Activated T-cell treated with anti-CD3 and anti-CD28 coated beads, Interleukin-2, amount 50 U/mL, for 4 hours (primary cell): ENCODE measurements at regions not wholly inside any gene's neighbourhood (a gene's known extent, or its start where the extent isn't known, plus 50 kb on each side); places are given as distances from the start of the nearest gene placed in this dataset.
"Not testable (repeated sequence)": the region's sequence is repeated elsewhere in the genome, so short reads cannot be mapped to it uniquely, and the experiment has no call there.

Experiments used
- ATAC-seq, 2 donors: fragments of 200-7000 bp; cut with Tn5 transposase; one replicate each; pipeline ENCODE4 v1.10.0; 2021
- DNase-seq: peaks from one replicate; pipeline ENCODE4 v3.0.0-alpha.2; 2020
- H3K27me3 Mint-ChIP-seq: one replicate; pipeline ENCODE4 v1.8.0; 2021; ENCODE audit warnings: low read depth, mixed read lengths
- H3K36me3 Mint-ChIP-seq: one replicate; pipeline ENCODE4 v1.8.0; 2022; ENCODE audit warnings: mixed read lengths; ENCODE audit not compliant: insufficient read depth
- H3K4me1 Mint-ChIP-seq: one replicate; pipeline ENCODE4 v1.8.0; 2021; ENCODE audit warnings: low read depth, mixed read lengths
- H3K4me3 Mint-ChIP-seq: one replicate; pipeline ENCODE4 v1.8.0; 2021; ENCODE audit warnings: mild to moderate bottlenecking, moderate library complexity, mixed read lengths
- H3K9me3 Mint-ChIP-seq: one replicate; pipeline ENCODE4 v1.8.0; 2021; ENCODE audit warnings: mixed read lengths

DNA sequence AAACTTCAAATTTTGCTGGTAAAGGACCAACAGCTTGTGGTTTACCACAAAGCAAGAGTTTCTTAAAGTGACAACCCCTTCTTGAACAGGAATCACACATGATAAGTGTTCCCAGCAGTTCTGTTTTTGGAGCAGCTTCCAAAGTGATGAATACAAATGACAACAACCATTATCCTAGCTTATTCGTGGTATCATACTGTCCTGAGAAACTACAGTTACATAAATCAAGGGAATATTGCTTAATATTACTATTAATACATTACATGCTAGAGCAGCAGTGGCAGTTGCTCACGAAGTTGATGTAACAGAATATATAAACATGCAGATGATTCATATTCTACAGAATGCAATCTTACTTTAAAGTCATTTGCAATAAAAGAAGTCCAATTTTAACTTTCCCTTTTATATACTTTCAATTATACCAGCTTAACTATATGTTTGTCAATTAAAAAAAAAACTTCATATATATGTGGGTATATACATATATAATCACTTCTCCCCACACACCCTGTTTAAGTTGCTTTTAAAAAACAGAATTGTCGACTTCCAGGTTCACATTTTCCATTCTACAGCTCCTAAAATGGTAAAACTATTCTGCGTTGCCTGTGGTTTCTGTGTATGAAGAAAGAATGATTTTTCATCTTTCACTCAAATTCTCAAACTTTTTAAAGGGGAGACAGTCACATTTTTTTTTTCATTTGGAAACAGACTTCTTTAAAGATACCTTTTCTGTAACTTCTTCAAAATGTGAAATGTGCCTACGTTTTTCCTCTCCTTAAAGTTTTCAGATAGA is 713.6 kb downstream of the TDRD15 start:
- DNase-seq = no peak
- H3K36me3 Mint-ChIP-seq = no peaks in the 10 kb centered on the region
- no peaks in the 10 kb centered on the region for H3K27me3 Mint-ChIP-seq
- no peaks in the 10 kb centered on the region for H3K4me1 Mint-ChIP-seq
- no peak overlapping the region for H3K4me3 Mint-ChIP-seq
- peaks cover 3% of the 10 kb centered on the region for H3K9me3 Mint-ChIP-seq
- no peak for ATAC-seq

DNA sequence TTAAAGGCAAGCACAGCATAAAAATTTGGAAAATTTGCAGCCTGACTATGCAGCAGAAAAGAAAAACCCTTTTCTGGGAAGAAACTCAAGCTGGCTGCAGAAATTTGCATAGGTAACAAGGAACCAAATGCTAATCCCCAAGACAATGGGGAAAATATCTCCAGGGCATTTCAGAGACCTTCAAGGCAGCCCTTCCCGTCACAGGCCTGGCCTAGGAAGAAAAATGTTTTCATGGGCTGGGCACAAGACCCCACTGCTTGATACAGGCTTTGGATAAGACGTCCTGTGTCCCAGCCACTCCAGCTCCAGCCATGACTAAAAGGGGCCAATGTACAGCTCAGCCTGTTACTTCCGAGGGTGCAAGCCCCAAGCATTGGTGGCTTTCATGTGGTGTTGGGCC is 717.6 kb downstream of the TDRD15 start:
- Mint-ChIP-seq H3K27me3 (no peaks in the 10 kb centered on the region), H3K4me1 (no peaks in the 10 kb centered on the region), H3K36me3 (no peaks in the 10 kb centered on the region), H3K4me3 (no peak overlapping the region), H3K9me3 (peaks cover 7% of the 10 kb centered on the region)
- no peak for DNase-seq
- ATAC-seq = no peak

DNA sequence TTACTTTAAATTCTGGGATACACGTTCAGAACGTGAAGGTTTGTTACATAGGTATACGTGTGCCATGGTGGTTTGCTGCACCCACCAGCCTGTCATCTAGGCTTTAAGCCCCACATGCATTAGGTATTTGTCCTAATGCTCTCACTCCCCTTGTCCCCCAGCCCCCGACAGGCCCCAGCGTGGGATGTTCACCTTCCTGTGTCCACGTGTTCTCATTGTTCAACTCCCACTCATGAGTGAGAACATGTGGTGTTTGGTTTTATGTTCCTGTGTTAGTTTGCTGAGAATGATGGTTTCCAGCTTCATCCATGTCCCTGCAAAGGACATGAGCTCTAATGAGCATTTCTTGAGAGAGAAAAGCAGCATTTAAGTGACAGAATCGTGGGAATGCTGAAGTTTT is 726.6 kb downstream of the TDRD15 start:
- not testable (repeated sequence) for H3K27me3 Mint-ChIP-seq

DNA sequence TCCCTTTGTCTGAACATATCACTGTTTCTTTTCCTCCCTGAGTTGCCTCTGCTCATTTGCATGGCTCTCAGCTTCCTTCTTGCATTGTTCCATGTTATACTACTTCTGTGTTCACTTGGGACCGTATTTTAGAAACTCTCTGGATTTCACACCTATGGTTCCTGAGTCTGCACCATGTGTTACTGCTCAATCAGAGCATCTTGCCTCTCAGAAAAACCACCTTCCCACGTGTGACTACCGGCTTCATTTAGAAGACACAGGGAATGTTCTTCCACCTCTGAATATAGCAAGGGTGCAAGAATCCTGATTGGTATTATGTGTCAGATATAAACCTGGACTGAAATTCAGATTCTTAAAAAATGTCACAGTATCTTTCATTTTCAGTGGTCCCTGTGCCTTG is 731.2 kb downstream of the TDRD15 start:
- Mint-ChIP-seq H3K36me3 (no peaks in the 10 kb centered on the region), H3K9me3 (peaks cover 17% of the 10 kb centered on the region), H3K4me1 (no peaks in the 10 kb centered on the region), H3K27me3 (no peaks in the 10 kb centered on the region), H3K4me3 (no peak overlapping the region)
- DNase-seq (no peak), ATAC-seq (no peak)

More for the DNA sequence above, 726.6 kb downstream of the TDRD15 start:
- not testable (repeated sequence) for H3K36me3 Mint-ChIP-seq, H3K4me3 Mint-ChIP-seq, H3K4me1 Mint-ChIP-seq, DNase-seq, H3K9me3 Mint-ChIP-seq, ATAC-seq

DNA sequence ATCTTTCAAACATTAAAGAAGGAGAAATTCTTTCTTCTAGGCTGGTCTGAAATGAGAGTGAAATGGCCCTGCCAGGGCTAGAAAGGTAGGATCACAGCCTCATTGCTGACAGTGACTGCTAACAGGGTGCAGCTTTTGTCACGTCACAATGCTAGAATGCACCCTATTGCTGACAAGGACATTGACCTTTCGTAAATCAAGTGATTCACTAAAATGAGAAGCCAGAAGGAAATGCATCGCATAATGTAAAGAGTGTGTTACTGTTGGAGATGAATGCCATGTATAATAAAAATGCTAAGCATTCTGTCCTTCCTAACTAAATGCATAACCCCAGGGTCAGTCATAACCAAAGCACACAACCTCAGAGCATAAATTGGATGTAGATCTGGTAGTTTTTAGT is 732.9 kb downstream of the TDRD15 start:
- Mint-ChIP-seq H3K36me3 (no peaks in the 10 kb centered on the region), H3K27me3 (no peaks in the 10 kb centered on the region), H3K4me3 (no peak overlapping the region)

DNA sequence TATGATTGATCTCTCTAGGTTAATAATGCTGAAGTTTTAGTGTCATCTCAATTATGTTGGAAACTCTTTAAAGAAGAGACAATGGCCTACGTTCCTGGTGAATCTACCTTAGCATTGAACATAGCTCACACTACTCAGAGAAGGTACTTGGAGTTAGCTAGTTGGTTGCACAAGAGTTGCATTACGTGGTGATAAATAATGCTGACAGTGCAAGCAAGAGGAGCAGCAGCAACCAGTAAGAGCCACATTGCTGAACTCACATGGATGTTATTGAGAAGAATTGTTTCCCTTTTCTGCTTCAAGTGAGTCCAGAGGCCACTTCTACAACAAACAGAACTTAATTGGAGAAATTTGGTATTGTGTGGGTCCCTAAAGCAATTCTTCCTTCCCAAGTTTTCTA is 737.1 kb downstream of the TDRD15 start:
- Mint-ChIP-seq H3K27me3 (no peaks in the 10 kb centered on the region), H3K36me3 (no peaks in the 10 kb centered on the region), H3K4me3 (no peak overlapping the region), H3K9me3 (peaks cover 14% of the 10 kb centered on the region), H3K4me1 (no peaks in the 10 kb centered on the region)
- DNase-seq (no peak), ATAC-seq (no peak)

More for the DNA sequence above, 732.9 kb downstream of the TDRD15 start:
- DNase-seq (no peak), ATAC-seq (no peak)
- no peaks in the 10 kb centered on the region for H3K4me1 Mint-ChIP-seq
- peaks cover 14% of the 10 kb centered on the region for H3K9me3 Mint-ChIP-seq

DNA sequence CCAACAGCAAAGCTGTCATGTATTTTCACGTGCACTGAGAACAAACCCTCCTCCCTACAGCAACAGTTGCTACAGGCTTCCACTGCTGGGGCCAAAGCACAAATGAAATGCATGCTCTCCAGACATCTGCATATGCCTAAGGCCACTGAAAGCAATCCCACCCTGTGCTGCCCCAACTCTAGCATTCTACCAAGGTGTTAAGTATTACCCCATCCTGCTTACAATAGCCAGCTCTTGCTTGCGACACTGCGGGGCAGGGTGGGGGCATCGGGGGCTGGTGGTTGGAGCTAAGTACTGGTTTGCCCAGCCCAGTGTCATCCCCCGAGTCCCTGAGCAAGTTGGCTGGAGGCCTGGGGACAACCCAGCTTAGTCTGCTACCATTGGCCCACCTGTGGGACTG is 742.5 kb downstream of the TDRD15 start:
- no peaks in the 10 kb centered on the region for H3K36me3 Mint-ChIP-seq
- no peaks in the 10 kb centered on the region for H3K4me1 Mint-ChIP-seq
- no peak for ATAC-seq
- no peak overlapping the region for H3K4me3 Mint-ChIP-seq
- H3K9me3 Mint-ChIP-seq = peaks cover 13% of the 10 kb centered on the region
- no peak for DNase-seq
- no peaks in the 10 kb centered on the region for H3K27me3 Mint-ChIP-seq

DNA sequence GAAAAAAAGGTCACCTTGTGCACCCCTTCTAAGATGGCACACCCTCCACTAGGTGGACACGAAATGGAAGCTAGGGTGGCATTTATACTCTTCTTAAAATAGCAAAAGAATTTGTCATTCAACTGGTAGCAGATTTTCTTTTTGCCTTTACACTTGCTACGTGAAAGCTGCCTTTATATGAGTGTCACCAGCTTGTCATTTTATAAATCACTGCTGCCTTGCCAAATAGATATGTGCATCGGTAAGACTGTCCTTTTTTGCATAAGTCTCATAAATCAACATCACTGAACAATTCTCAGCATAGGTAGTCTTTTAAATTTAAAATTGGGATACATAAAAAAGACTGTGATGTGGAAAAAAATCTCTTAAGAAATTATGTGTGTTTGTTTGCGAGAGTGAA is 764.1 kb downstream of the TDRD15 start:
- DNase-seq (no peak), ATAC-seq (no peak)
- no peaks in the 10 kb centered on the region for H3K4me1 Mint-ChIP-seq
- no peak overlapping the region for H3K4me3 Mint-ChIP-seq
- H3K27me3 Mint-ChIP-seq = no peaks in the 10 kb centered on the region
- no peaks in the 10 kb centered on the region for H3K36me3 Mint-ChIP-seq
- H3K9me3 Mint-ChIP-seq = peaks cover 15% of the 10 kb centered on the region

DNA sequence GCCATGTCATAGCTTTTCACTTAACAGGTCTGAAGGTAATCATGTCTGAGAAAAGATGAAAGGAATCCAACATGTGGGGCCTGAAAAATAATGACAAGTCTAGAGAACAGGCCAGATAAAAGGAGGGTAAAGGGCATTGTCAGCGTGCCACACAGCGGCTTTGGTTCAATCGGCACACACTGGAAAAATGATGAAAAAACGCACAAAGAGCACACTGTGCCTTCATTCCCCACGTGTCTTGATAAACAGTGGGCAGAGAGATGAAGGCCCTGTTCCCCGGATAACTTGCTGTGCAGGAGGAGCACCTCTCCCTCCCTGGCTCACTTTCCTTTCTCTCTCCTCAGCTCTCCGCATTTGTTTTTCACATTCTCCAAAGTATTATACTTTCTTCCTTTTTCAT is 766.3 kb downstream of the TDRD15 start:
- no peak for DNase-seq
- H3K9me3 Mint-ChIP-seq = peaks cover 12% of the 10 kb centered on the region
- no peaks in the 10 kb centered on the region for H3K27me3 Mint-ChIP-seq
- ATAC-seq = no peak
- no peaks in the 10 kb centered on the region for H3K36me3 Mint-ChIP-seq
- no peak overlapping the region for H3K4me3 Mint-ChIP-seq
- H3K4me1 Mint-ChIP-seq = no peaks in the 10 kb centered on the region

DNA sequence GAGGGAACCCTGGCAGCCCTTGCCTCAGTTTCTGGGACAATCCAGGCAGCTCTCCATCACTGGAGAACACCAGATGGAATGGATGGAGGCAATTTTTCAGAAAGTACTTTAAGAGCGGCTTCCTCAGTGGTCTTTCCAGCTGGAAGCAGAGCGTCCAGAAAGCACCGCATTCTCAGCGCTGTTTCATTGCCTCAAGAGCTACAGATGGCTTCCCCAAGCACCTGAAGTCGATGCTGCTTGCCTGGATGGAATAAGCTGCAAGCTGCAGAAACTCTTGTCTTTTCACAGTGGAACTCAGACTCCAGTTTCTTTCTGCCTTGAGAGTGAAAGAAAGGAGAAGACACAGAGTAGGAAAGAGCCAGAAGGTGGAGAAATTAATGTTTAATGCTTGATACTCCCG is 766.9 kb downstream of the TDRD15 start:
- H3K36me3 Mint-ChIP-seq = no peaks in the 10 kb centered on the region
- DNase-seq = no peak
- H3K4me1 Mint-ChIP-seq = no peaks in the 10 kb centered on the region
- no peak for ATAC-seq
- no peaks in the 10 kb centered on the region for H3K27me3 Mint-ChIP-seq
- H3K4me3 Mint-ChIP-seq = no peak overlapping the region
- H3K9me3 Mint-ChIP-seq = peaks cover 10% of the 10 kb centered on the region

DNA sequence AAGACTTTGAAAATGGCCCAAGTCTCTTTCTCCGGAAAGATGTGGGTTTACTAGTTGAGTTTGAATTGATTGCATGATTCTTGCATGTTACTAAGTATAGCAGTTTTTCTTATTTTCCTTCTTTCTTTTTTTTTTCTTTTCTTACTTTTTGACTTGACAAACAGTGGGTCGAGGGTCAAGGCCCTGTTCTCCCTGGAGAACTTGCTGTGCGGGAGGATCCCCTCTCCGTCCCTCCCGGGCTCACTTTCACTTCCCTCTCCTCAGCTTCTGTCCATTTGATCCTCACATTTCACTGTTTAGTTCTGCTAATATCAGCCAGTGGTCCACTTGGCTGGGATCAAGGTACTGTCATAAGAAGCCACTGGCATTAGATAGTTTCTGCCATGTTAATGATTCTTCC is 767.4 kb downstream of the TDRD15 start:
- Mint-ChIP-seq H3K9me3 (peaks cover 5% of the 10 kb centered on the region), H3K4me1 (no peaks in the 10 kb centered on the region), H3K27me3 (no peaks in the 10 kb centered on the region), H3K4me3 (no peak overlapping the region), H3K36me3 (no peaks in the 10 kb centered on the region)
- DNase-seq (no peak), ATAC-seq (no peak)

DNA sequence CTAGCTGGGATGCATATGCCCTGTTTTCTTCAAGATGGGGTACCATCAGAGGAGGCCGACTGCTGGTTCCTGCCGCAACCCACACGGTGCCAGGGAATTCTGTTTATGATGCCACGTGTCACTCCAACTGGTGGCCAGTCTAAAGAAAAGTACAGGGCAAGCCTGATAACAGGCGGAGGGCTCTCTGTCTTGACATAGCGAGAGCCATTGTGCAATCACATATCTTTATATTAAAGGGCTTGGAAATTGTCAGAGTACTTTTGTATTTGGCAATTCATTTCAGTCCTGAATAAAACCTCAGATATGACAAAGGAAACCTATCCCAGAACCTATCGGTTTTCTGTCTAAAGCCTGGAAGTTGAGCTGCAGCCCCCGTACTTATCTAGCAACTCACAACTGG is 768.4 kb downstream of the TDRD15 start:
- DNase-seq (no peak), ATAC-seq (no peak)
- Mint-ChIP-seq H3K4me1 (no peaks in the 10 kb centered on the region), H3K9me3 (peaks cover 3% of the 10 kb centered on the region), H3K27me3 (no peaks in the 10 kb centered on the region), H3K36me3 (no peaks in the 10 kb centered on the region), H3K4me3 (no peak overlapping the region)

DNA sequence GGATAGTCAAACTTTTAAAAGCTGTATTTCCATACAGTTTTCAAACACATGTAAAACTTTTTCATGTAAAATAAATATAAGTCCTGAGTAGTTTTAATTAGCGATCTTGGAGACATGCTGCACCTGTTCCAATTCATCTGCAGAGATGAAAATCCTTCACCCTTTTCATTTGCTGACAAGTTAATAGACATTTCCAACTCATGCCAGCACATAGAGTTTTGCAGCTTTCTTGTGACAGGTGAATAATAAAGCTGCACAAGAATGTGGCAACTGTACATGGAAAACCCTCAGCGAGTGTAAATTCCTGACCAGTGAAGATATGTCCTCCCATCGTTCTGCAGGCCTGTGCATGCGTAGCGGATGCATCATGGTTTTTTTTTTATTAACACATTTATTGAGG is 771.4 kb downstream of the TDRD15 start:
- no peaks in the 10 kb centered on the region for H3K4me1 Mint-ChIP-seq
- ATAC-seq (no peak), DNase-seq (no peak)

DNA sequence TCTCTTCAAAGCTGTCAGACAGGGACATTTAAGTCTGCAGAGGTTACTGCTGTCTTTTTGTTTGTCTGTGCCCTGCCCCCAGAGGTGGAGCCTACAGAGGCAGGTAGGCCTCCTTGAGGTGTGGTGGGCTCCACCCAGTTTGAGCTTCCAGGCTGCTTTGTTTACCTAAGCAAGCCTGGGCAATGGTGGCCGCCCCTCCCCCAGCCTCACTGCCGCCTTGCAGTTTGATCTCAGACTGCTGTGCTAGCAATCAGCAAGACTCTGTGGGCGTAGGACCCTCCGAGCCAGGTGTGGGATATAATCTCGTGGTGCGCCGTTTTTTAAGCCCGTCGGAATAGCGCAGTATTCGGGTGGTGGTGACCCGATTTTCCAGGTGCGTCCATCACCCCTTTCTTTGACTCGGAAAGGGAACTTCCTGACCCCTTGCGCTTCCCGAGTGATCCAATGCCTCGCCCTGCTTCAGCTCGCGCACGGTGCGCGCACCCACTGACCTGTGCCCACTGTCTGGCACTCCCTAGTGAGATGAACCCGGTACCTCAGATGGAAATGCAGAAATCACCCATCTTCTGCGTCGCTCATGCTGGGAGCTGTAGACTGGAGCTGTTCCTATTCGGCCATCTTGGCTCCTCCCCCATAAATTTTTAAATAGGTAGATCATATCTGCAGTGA is 785.1 kb downstream of the TDRD15 start:
- H3K4me1 Mint-ChIP-seq, H3K4me3 Mint-ChIP-seq, DNase-seq, H3K36me3 Mint-ChIP-seq, ATAC-seq, H3K27me3 Mint-ChIP-seq: not testable (repeated sequence)
- H3K9me3 Mint-ChIP-seq = peaks cover 17% of the 10 kb centered on the region

More for the DNA sequence above, 771.4 kb downstream of the TDRD15 start:
- Mint-ChIP-seq H3K36me3 (no peaks in the 10 kb centered on the region), H3K27me3 (no peaks in the 10 kb centered on the region), H3K9me3 (peaks cover 4% of the 10 kb centered on the region), H3K4me3 (no peak overlapping the region)

DNA sequence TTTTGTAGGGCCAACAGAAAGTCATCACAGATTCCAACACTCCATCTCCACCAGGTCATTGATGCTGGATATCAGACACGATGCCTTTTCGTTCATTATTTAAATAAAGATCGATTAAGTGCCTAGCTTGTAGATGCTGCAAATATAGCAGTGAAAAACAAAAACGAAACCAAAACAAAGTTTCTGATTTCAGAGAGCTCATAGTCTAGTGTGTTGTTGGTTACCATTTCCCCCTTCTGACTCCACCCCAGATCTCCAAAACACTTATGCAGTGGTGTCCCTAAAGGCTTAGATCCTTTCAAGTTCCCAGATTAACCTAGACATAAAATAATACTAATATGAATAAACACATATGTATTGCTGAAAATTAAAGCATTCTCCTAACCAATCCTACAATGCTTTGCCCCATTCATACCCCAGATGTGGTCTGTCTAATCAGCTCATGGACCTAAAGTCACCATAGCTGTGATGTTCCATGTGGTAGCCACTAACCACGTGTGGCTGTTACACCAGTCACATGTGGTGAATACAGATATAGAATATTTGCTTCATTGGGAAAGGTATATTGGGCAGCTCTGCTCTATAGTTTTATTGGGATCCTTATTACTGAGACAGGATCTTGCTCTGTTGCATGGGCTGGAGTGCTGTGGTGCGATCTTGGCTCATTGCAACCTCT is 787.2 kb downstream of the TDRD15 start:
- DNase-seq (no peak), ATAC-seq (no peak)
- H3K4me1 Mint-ChIP-seq = no peaks in the 10 kb centered on the region

More for the DNA sequence above, 787.2 kb downstream of the TDRD15 start:
- peaks cover 17% of the 10 kb centered on the region for H3K9me3 Mint-ChIP-seq
- no peak overlapping the region for H3K4me3 Mint-ChIP-seq
- no peaks in the 10 kb centered on the region for H3K27me3 Mint-ChIP-seq
- H3K36me3 Mint-ChIP-seq = no peaks in the 10 kb centered on the region
